ENCODE measurements at regions not wholly inside any gene's neighbourhood (a gene's known extent, or its start where the extent isn't known, plus 50 kb on each side); places are given as distances from the start of the nearest gene placed in this dataset.
"Not testable (repeated sequence)": the region's sequence is repeated elsewhere in the genome, so short reads cannot be mapped to it uniquely, and the experiment has no call there.

DNA sequence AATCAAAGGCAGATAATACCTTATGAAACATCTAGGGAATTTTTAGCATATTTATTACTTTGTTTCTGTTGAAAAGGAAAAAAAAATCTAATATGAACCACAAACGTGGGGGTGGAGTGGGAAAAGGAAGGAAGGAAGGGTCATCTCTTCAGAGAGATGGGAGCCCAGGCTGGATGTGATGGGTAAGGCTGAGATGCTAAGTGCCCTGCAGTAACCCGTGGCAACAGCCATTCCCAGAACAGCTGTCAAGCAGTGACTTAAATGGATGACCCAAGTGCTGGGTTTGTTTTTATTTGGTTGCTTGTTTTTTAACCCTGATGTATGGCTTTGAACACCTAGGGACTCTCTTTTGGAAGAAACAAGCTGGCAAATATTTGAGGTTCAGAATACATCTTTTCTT lies 50.7 kb upstream of the KLF7 start:
- no peak for DNase-seq

DNA sequence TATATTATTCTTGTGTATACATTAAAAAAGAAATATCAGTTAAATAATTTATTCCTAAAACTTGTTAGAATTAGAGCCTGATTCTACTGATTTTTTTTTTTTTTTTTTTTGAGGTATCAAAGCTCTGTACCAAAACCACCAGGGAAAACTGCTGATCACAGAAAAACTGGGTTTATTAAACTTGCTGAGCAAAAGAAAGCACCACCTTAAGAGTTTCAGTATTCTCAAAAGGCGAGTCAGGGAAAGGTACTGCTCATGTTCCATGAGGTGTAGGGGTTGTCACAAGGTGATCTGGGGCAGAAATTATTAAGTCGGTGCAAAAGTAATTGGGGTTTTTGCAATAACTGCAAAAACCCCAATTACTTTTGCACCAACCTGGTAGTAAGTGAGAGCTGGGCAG lies 51.7 kb upstream of the KLF7 start:
- no peak for DNase-seq

DNA sequence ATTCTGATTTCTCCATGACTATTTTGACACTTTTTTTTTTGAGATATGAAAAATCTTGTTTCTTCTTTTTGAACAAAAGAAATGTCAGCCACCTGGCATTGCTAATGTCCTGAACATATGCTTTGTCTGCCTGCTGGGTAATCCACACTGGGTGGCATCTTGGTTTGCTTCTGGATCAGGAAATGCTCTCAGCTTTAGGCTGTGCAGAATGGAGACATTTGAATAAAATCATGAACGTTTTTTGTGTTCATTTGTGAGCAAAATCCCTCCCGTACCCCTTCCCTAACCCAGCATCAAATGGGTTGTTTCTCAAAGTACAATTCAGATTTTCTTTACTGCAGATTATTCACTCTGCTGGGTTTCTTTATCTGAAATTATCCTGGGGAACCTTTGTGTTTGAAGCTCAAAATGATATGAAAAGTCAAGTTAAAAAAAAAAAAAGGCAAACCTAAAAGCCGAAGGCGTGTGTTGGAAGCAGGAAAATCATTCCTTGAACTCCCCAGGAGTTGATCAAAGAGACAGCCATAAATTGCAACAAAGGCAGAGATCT lies 53.4 kb upstream of the KLF7 start:
- DNase-seq: no peak

GRCh38 chr2:207219676-207220501 lies 54.1 kb upstream of the KLF7 start:
- DNase-seq: no peak

DNA sequence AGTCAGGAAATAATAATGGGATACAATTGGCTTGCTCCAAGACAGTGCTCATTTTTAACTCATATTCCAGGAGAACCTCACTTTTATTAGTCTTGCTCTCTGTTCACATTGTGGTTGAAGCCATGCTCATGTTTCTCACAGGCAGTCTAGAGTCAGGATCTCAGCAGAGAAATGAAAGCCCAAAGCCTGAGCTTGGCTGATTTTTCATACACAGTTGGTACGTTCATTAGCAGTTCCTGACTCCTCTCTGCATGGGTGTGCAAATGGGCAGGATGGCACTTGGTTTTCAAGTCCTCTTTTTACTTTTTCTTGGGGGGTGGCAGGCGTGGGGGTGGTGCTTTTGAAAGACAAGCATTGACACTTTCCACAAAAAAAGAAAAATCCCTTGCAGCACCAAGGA lies 56.0 kb upstream of the KLF7 start:
- DNase-seq: no peak

DNA sequence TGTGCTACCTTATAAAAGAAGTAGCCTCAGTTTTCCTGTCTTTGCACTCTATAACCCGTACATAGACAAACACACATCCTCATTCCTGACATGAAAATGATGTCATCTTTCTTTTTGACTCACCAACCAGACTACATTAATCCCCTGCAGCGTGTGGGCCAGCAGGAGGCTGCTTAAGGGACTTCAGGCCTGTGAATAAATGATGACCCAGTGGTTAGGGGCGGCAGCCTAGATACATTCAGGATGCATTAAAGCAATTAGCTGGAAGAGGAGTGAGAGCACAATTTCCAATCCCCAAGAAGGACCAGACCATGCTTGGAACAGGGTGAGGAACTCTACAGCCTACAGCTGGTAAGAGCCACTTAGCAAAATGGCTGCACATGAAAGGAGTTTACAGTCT lies 57.3 kb upstream of the KLF7 start:
- DNase-seq: no peak

DNA sequence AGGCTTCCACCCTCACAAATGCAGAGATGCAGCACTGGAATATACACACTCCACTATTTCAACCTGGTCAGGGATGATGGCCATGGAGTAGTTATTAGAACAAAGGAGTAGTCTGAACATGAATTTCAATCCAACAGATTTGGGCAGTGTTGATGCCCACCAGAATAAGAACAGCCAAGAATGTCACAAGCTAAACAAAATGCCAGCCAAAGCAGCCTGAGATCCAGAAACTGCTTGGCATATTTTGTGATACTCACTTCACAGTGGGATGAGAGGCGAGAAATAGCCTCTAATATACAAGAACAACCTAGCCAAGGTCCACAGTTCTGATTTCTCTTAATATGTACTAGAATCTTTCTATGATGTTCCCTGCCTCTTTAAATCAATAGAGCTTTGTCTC lies 58.6 kb upstream of the KLF7 start:
- no peak for DNase-seq

GRCh38 chr2:207224791-207225482 lies 59.2 kb upstream of the KLF7 start:
- DNase-seq: no peak

DNA sequence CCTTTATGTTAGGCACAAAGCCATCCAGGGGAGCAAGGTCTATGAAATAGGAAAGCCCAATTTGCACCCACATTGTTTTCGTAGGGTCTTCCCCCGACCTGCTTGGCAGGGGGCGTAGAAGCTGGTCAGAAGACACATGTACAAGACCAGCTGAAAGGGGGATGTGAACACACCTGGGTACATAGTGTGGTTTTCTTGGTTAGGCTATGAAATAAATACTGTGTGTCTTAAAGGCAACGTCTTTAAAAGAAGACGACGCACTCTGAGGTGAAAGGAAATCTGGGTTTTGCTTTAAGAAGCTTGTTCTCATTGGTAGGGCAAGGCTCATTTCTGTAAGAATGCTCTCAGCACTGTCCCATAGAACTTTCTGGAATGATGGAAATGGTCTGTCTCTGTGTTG lies 60.0 kb upstream of the KLF7 start:
- DNase-seq: no peak

GRCh38 chr2:207226243-207226642 lies 60.5 kb upstream of the KLF7 start:
- DNase-seq: no peak

GRCh38 chr2:207226671-207227061 lies 60.9 kb upstream of the KLF7 start:
- DNase-seq: no peak

DNA sequence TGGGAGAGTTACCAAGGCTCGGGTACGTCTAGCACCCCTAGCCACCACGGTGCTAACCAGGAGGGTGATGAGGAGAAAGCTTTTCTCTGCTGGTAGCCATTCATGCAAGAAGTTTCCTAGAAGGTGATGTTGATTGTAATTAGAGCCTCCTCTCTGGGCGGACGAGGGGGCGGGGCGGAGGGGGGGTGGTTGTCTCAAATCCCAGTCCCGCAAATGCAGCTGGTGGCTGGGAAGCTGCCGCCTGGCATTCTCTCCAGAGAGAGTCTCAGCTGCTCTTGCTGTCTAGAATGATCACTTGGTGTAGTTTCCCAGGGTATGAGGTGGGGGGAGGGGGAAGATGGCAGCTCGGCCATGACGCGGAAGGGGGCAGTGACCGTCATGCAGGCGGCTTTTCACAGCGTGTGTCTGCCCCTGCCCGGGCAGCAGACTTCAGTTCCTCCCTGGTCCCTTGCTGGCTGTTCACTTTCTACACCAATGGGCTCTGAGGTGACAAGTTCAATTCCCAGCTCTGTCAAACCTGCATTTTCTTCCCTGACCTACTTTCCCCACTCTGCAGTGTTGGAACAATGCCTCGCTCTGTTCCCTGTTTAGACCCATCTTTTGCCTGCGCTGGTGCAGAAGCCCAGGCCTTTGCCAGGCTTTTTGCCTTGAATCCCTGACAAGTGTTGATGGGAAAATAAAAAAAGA lies 61.5 kb upstream of the KLF7 start:
- DNase-seq: peak; percentile 42

GRCh38 chr2:207227749-207228145 lies 62.0 kb upstream of the KLF7 start:
- DNase-seq: no peak

- DNase-seq: no peak
Observed at GRCh38 chr2:207228402-207228801, 62.7 kb upstream of the KLF7 start.

DNA sequence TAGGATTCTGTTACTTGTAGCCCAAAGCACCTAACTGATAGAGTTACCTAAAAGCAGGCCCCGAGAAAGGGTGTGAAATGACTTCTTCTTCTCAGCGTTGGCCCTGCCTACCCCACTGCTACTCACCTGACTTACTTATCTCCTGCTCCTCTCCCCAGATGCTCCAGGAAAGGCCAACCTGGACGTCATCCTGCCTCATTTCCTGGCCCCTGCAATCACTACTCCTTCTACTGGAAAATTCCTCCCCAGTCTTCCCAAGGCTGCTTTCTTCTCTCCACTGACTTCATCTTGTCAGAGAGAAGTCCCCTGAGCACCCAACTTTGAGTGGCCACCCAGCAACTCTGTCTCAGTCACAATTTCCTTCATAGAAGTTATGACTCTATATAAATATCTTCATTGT lies 63.4 kb upstream of the KLF7 start:
- DNase-seq: no peak

DNA sequence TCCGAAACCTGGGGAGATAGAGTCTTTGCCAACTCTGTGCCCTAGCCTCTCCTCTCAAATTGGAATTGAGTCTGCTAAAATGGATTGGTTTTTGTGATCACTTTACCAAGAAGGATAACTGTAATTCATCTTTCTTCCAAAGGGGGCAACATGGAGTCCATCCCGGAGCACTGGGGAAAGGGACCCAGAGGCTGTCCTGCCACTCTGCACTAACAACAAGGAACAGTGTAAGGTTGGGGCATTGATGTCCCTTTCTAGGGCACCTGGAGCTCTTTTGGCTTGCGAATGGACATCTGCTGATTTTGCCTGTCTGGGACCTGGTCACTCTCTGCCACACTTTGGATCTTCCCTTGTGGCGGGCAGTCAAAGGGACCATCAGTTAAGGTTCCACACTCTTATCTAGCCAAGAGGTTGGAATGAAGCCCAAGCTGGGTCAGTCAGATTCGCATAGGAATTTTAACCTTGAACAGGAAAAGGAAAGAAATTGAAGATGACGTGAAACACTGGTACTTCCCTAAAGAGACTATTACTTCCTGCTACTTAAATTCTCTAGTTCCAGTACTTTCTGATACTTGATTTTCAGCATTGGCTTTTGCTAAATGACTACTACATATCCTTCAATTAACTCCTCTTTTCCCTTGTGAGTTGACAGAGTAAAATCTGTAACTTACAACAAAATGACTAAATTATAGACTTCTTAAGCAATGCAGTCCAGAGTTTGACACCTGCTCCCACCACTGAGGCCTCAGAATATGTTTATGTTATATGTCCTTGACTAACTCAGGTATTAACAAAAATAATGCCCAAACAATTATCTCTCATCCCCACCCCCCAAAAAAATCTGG lies 64.7 kb upstream of the KLF7 start:
- DNase-seq: no peak

- no peak for DNase-seq
Observed at GRCh38 chr2:207231106-207231865, 65.5 kb upstream of the KLF7 start.

GRCh38 chr2:207231967-207232366 lies 66.2 kb upstream of the KLF7 start:
- DNase-seq: no peak

- DNase-seq: not testable (repeated sequence)
Observed at GRCh38 chr2:207233141-207233540, 67.4 kb upstream of the KLF7 start.

GRCh38 chr2:207233731-207234130 lies 68.0 kb upstream of the KLF7 start:
- DNase-seq: no peak

- DNase-seq: no peak
Observed at GRCh38 chr2:207235621-207236020, 69.9 kb upstream of the KLF7 start.

Measured in NCI-H187 treated with DMSO at 0.1 percent for 48 hours (cell line).